ENCODE measurements at regions not wholly inside any gene's neighbourhood (a gene's known extent, or its start where the extent isn't known, plus 50 kb on each side); places are given as distances from the start of the nearest gene placed in this dataset.

- CTCF ChIA-PET = no interaction called here
- no peak for TF ChIP-seq CTCF (IDR thresholded peaks at IDR 0.05)
- no peak for DNase-seq
- peaks cover 19% of the 10 kb centered on the region for H3K27me3 Mint-ChIP-seq
- ATAC-seq (ENCODE audit: low read depth) = no peak
- POLR2A ChIA-PET = no interaction called here
- H3K36me3 Mint-ChIP-seq (ENCODE audit: low read depth) = no peaks in the 10 kb centered on the region
- no peak overlapping the region for H3K4me3 Mint-ChIP-seq
- no peak overlapping the region for H3K27ac Mint-ChIP-seq
- peaks cover 2% of the 10 kb centered on the region for H3K4me1 Mint-ChIP-seq
- H3K9me3 Mint-ChIP-seq = no peaks in the 10 kb centered on the region
- intact Hi-C loops (cut with micrococcal nuclease) = no loop called here
Measured at GRCh38 chr9:84145780-84146179, 165.2 kb downstream of the RMI1 start.

GRCh38 chr9:84146893-84147710 is 166.5 kb downstream of the RMI1 start:
- ChIA-PET CTCF (interaction anchor here (0.9 kb wide), 1 partner anchor 26 kb away, joined by 4 read pairs; no protein-coding TSS in a partner anchor), POLR2A (no interaction called here)
- H3K36me3 Mint-ChIP-seq (ENCODE audit: low read depth) = no peaks in the 10 kb centered on the region
- intact Hi-C loops (cut with micrococcal nuclease) = no loop called here
- DNase-seq = no peak
- TF ChIP-seq CTCF (IDR thresholded peaks at IDR 0.05) = no peak
- peaks cover 12% of the 10 kb centered on the region for H3K27me3 Mint-ChIP-seq
- H3K4me1 Mint-ChIP-seq = no peaks in the 10 kb centered on the region
- H3K27ac Mint-ChIP-seq = no peak overlapping the region
- H3K9me3 Mint-ChIP-seq = no peaks in the 10 kb centered on the region
- H3K4me3 Mint-ChIP-seq = no peak overlapping the region
- ATAC-seq (ENCODE audit: low read depth) = no peak

- POLR2A ChIA-PET = no interaction called here
- H3K4me1 Mint-ChIP-seq = no peaks in the 10 kb centered on the region
- no peak for TF ChIP-seq CTCF (IDR thresholded peaks at IDR 0.05)
- CTCF ChIA-PET = no interaction called here
- no peaks in the 10 kb centered on the region for H3K9me3 Mint-ChIP-seq
- no peak for ATAC-seq (ENCODE audit: low read depth)
- no peaks in the 10 kb centered on the region for H3K27me3 Mint-ChIP-seq
- intact Hi-C loops (cut with micrococcal nuclease) = no loop called here
- DNase-seq = no peak
- H3K27ac Mint-ChIP-seq = no peak overlapping the region
- no peak overlapping the region for H3K4me3 Mint-ChIP-seq
- no peaks in the 10 kb centered on the region for H3K36me3 Mint-ChIP-seq (ENCODE audit: low read depth)
Measured at GRCh38 chr9:84151236-84151635, 170.6 kb downstream of the RMI1 start.

- ChIA-PET POLR2A (no interaction called here), CTCF (no interaction called here)
- no peaks in the 10 kb centered on the region for H3K9me3 Mint-ChIP-seq
- H3K27ac Mint-ChIP-seq = no peak overlapping the region
- H3K4me3 Mint-ChIP-seq = no peak overlapping the region
- no peaks in the 10 kb centered on the region for H3K27me3 Mint-ChIP-seq
- no peaks in the 10 kb centered on the region for H3K36me3 Mint-ChIP-seq (ENCODE audit: low read depth)
- H3K4me1 Mint-ChIP-seq = no peaks in the 10 kb centered on the region
- ATAC-seq (ENCODE audit: low read depth) = no peak
- intact Hi-C loops (cut with micrococcal nuclease) = no loop called here
- TF ChIP-seq CTCF (IDR thresholded peaks at IDR 0.05) = no peak
- no peak for DNase-seq
Measured at GRCh38 chr9:84151640-84152039, 171.0 kb downstream of the RMI1 start.

GRCh38 chr9:84152204-84152603 is 171.6 kb downstream of the RMI1 start:
- intact Hi-C loops (cut with micrococcal nuclease) = no loop called here
- CTCF ChIA-PET = no interaction called here

More at GRCh38 chr9:84152204-84152603, 171.6 kb downstream of the RMI1 start:
- ATAC-seq (ENCODE audit: low read depth) (no peak), DNase-seq (no peak)
- no peak overlapping the region for H3K4me3 Mint-ChIP-seq
- TF ChIP-seq CTCF (IDR thresholded peaks at IDR 0.05) = no peak
- H3K36me3 Mint-ChIP-seq (ENCODE audit: low read depth) = no peaks in the 10 kb centered on the region
- no peaks in the 10 kb centered on the region for H3K4me1 Mint-ChIP-seq
- POLR2A ChIA-PET = no interaction called here
- H3K9me3 Mint-ChIP-seq = no peaks in the 10 kb centered on the region
- H3K27ac Mint-ChIP-seq = no peak overlapping the region
- no peaks in the 10 kb centered on the region for H3K27me3 Mint-ChIP-seq

Measured in activated B cell treated with CpG ODN at 0.5 μM for 24 hours (primary cell).